GM18861 (cell line): ENCODE measurements at regions not wholly inside any gene's neighbourhood (a gene's known extent, or its start where the extent isn't known, plus 50 kb on each side); places are given as distances from the start of the nearest gene placed in this dataset.
"Not testable (repeated sequence)": the region's sequence is repeated elsewhere in the genome, so short reads cannot be mapped to it uniquely, and the experiment has no call there.

Experiments used
- ATAC-seq: cut with Tn5 transposase; IDR thresholded peaks from one replicate; pipeline ENCODE4 v1.9.1; 2021; ENCODE audit not compliant: unreplicated experiment

DNA sequence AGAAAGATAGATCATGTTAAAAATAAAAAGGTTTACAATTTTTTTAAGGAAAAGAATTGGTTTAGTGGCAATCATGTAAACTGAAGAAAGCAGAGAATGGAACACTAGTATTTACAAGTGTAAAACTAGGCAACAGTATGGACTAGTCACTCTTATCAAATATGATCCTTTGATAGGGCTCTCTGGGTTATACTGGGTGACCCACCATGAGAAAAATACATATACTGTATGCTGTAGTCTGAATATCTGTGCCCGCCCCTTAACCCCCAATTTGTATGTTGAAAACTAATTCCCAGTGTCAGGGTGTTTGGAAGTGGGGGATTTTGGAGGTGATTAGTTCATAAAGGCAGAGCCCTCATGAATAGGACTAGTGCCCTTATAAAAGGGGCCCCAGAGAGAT, 236.8 kb upstream of the TARS1 start:
- no peak for ATAC-seq

DNA sequence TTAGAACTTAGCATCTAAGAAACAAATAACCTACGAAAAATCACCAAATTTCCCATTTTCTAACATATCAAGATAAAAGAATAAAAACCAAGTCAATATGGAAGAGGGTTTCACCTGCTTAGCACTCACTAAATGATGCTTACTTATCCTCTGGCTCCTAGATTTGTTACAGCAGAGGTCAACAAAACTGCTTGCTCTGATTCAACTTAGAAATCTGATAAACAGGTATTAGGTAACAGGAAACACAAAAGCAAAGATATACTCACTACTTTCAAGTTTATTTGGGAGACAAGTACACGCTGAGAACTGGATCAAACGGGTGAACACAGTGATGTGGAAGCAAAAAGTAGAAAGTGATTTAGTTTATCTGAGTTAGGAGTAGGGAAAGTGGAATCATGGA, 235.7 kb upstream of the TARS1 start:
- ATAC-seq: no peak

DNA sequence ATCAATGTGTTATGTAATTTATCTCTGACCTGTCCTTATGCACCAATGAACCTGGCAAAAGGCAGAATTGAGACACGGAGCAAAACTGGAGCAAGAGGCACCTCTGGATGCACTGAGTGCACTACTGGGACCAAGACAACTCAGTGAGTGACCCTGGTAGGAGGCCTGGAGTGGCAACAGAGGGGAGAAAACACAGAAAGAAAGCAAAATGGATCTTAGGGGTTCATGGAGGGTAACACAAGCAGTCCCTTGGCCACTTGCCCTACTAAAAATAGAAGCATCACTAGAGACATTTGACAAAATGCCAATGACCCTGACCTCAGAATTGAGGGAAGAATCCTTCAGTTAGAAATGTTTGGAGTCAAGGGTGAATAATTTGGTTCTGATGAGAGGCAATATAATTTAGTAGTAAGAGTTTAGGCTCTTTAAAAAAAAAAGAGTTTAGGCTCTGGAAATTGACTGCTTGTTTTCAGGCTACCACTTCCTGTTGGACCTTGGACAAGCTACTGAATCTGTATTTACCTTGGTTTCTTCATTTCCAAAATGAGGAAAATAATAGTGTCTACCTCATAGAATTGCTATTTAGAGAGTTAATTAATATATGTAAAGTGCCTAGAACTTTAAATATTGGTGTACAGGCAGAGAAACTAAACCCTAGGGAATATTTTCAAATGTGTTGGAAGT, 234.9 kb upstream of the TARS1 start:
- ATAC-seq: no peak

DNA sequence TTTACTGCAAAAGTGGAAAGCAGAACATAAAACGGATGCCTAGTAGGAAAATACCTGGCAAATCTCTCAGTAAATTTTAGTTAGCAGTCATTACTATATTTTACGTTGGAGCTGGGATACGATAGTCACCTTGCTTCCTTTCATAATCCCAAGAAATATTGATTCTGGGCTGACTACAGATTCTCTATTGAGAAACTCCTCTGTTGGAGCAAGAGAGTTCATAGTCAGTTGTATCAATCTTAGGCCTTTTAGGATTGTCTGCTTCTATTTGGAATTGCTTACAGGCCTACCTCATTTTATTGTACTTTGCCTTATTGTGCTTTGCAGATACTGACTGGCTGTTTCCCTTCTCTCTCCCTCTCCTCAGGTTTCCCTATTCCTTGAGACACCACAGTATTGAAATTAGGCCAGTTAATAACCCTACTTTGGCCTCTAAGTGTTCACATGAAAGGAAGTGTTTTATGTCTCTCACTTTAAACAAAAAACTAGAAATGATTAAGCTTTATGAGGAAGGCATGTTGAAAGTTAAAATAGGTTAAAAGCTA, 233.7 kb upstream of the TARS1 start:
- ATAC-seq: no peak

DNA sequence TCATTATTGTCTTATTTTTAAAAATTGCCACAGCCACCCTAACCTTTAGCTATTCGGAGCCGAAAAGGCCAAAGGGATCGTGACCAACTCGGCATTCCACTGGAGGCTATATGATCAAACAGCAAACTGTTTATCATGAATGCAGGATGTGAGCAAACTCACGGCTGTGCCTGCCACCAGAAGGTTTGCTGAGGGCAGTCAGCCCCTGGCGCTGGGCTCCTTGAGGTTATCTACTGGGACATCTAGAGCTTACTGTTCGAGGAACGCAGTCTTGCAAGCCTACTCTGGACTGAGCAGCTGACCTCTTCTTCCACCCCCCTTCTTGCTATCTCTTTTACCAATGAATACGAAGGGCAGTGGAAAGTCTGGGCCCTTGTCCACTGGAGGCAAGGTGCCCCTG, 231.5 kb upstream of the TARS1 start:
- ATAC-seq: no peak

DNA sequence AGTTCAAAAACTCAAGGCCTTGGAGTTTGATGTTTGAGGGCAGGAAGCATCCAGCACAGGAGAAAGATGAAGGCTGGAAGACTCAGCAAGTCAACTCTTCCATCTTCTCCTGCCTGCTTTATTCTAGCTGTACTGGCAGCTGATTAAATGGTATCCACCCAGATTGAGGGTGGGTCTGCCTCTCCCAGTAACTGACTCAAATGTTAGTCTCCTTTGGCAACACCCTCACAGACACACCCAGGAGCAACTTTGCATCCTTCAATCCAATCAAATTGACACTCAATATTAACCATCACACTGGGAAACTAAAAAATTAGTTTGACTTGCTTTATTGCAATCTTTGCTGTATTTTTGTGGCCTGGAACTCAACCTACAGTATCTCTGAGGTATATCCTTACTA, 230.5 kb upstream of the TARS1 start:
- ATAC-seq: not testable (repeated sequence)

DNA sequence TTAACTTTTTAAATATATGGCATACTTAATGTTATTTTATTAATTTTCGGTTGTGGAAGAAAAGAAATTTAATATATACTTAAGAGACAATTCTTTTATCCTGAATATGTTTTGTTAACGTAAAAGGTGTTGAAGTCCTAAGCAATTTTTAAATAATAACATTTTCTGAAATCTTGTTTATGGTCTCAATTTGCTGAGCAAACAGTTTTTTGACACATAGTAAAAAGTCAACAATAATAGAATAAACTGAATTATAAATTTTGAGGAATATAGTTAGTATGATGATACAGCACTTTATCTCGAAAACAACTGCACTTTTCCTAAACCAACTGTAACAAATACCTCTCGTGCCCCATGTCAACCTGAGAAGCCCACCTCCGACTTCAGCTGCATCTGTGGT, 229.8 kb upstream of the TARS1 start:
- no peak for ATAC-seq

DNA sequence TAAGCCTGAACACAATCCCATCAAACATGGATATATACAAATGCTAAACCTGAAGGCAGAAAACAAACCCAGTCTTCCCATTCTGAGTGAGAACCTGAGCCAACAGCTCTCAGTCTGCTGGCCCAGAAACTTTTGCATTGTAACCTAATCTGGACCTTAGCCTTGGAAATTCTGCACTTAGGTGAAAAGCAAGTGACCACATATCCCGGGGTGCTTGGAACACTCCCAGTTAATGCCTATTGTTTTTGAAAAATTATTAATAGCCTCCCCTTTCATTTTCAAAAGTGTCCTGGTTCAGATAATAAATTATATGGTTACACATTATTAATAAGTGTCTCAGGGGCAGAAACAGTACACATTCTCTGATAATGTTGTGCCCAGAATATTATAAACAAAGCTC, 228.3 kb upstream of the TARS1 start:
- no peak for ATAC-seq

DNA sequence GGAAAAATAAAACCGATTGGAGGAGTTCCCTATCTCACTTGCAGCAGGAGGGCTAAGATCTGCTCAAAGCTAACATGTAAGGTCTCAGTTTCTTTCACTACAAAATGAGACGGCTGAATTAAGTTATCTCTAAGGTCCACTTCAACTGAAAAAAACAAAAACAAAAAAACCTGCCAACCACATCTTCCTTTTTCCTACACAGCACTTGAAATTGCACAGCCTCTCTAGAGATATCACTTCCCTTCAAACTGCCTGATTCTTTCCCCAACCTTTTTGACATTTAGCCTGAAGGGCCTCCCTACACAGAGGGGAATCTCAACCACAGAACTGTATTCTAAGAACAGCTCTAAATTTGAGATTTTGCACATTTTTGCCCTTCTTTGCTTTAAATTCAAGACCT, 227.9 kb upstream of the TARS1 start:
- ATAC-seq: no peak

DNA sequence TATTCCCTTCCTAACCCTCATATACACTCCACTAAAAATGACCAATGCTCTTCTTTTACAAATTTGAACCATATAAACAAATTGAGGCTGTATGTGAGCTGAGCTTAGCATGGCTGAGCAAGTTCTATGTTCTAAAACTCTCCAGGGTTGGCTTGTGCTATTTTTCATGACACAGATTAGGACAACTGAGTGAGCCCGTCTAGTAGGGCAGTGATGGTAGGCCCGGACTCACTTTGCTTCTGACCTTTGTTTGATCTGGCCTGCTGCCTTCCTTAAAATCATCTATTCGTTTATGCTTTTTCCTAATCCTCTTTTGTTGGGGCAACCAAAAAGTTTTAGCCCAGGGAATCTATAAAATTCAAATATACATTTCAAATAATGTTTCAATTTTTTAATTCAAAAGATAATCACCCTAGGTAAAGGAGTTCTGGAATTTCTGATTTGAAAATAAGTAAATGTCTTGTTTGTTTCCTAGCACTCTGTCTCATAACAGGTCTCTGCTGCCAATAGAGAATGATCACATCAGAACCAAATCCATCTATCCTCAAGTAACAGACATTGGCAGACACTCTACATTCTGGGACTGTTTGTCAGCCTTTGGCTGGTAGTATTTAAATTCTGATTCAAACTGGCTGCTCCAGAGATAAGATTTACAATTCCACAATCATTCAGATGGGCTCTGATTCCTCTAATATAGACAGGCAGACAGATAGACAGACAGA, 217.0 kb upstream of the TARS1 start:
- ATAC-seq: no peak

DNA sequence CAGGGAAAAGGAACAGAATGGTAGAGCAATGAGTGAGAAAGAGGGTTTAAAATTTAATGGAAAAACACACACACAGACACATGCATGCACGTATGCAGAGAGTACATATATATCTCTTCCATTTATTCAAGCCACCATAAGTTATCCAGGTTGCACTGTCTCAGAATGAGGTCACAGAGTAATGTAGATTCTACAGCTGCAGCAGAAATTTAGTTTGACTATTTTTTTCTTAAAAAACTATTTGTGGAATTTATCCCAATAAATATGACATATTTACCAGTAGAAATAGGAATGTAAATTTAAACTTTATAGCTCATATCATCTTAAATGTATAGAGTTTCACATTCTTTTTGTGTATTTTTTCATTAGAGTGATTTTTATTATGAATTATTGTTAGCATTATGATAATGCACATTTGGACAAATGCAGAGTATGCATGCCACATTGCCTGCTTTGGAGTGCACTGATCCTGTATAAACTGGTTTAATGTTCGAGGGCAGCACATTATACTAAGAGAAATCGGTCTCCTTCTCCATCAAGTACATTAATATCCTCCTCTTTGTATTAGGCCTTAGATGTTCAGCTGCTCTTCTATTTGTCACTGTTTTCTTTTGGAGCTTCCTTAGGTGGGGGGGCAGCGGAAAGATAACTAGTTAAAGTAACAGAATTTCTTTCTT, 216.3 kb upstream of the TARS1 start:
- ATAC-seq: no peak

DNA sequence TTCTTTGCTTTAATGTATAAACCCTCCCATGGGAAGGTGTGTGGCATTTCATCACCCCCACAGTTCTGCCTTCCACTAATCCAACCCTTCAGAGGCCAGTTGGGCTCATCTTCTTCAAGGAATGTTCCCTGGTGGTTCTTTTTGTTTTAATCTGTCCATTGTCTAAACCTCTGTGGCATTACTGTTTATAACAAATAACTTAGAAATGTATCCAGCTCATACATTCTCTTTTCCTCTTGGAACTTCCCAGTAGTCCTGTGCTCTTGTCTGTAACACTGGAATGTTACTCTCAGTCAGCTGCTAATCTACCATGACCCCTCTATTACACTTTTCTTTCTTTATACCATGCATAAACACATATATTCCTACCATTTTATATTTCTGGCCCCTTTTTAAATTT, 213.5 kb upstream of the TARS1 start:
- no peak for ATAC-seq

DNA sequence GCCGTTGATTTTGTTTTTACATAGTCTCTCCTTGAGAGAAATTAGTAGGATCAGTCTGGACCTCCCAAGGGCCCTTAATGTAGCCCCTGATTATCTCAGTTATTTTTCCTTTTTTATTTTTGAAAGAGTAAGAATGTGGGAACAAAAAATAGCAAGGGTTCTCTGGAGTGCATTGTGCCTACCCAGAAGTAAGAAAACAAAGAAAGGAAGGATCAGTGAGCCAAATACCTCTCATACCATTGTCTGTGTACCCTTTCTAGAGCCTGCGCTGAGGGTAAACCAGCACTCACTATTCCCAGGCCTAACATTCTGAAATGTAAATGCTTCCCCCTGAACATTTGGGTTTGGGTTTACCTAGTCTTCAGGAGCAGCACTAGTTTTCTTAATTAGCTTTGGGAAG, 213.0 kb upstream of the TARS1 start:
- ATAC-seq: no peak

DNA sequence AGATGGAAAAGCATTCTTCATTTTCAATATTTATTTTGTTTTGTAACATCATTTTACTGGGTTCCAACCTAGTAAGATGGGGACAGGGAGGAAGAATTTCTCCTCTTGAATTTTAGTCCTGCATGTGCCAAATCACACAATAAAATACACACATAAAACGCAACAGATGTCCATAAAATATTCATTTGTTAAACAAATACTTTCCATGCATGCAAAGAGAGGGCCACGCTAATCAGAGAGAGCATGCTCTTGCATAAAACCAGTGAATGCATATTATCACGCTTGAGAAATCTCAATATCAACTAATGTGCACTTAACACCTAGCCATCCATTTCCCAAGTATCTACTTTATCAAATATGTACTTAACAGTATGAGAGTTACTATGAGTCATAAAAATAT, 212.6 kb upstream of the TARS1 start:
- no peak for ATAC-seq

DNA sequence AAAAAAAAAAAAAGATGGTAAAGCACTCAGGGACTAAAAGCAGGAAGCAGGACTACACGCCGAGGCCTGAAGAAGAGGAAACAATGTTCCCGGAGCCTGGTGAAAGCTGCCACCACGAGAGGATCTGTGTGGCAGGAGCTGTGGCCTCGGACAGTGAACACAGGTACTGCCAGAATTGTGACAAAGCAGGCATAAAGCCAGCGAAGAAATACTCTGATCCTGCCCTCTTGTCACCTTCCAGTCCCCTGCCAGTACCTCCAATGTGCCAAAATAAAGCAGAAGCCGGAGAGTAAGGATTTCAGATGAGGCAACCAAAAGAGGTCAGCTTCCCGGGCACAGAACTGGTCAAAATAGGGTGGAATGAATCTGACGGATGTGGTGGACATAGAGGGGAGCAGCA, 211.5 kb upstream of the TARS1 start:
- no peak for ATAC-seq

DNA sequence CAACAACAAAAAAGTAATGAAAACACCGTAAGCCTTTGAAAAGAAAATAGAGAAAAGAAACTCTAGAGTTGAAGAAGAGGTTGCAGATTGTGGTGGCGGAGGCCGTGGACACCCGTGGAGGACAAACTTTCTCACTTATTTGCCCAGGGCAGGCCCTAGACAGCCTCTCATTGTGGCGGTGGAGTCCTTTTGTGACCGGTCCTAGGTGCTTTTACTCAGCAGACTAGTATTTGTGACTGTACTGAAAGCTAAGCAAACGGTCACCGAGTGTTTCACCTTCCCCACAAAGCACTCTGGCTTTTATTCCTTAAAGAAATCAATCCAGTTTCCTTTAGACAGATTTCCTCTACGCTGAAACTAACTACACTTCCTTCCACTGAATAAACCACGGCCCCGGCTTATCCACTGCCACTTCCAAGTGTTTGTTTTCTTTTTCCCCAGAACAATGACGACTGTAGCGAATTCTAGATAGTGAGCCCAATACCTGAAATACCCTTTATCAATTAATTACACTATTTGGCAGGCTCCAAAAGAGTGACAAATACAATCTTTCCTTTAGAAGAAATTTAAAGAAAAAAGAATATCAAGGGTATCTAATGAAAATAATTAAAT, 210.2 kb upstream of the TARS1 start:
- no peak for ATAC-seq

DNA sequence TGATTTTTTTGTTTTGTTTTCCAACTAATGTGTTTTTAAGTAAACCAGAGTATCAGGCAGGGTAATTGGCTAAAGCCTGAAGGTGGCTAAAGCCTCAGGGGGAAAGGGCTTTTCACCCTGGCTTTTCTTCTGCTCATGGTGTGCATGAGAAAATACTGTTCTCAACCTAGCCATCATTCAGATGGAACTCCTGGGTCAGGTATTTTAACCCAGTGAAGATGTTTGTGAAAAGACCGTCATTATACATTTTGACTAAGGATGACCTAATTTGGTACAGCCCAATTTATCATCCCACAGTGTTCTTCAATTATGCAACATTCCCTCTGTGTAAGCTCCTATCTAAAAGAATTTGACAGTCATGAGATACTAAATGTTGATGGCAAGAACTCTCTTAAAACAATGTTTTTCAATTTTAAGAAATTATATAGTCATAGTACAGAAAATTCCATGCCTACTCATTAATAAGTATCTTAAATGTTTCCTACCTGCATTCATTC, 209.5 kb upstream of the TARS1 start:
- ATAC-seq: no peak

DNA sequence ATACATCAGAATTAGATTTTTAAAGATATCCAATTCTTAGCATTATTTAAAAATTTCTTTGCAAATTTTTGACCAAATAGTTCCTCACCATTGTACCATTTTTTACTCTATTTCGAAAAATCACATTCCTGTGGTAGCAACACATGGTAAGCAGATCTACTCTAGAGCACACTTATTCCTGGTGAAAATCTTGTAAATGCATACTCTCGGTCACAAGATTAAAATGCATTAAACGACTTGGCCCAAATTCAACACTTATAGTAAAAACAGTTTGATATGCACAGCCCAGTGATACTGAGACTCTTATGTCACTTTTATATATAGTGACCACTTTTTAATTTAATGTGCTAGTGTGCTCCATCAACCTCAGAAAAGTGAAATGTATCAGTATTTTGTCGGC, 208.8 kb upstream of the TARS1 start:
- ATAC-seq: no peak

DNA sequence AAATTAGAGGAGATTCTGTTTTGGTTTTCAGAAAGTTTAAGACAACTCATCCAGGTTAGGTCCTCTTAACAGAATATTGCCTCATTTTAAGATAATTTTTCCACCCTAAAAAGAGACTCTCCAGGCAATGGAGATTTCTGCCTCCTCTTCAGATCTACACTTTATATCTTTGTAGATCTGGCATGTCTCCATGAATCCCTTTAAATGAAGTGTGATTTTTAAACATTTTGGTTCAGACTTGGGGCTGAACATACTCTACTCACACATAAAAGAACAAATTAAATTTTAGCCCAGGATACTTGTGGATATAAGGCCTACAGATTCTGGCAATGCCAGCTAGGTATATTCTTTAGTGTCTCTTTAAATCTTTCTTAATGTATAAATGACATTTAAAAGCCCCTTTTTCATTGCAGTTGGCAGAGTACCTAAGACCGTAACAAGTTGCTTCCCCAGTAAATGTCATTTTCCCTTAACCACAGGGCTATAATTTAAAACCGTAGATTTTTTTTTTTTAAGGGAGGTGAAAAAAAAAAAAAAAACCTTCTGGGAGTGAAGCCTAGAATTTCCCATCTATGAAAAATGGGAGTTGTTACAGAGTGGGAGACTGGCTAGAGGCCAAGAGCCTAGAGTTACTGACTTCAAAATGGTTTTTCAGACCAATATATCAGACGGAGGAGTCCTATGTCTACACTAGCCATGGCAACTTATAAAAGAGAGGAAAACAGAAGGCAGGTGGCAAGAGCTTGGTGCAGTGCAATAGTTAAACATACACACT, 207.8 kb upstream of the TARS1 start:
- no peak for ATAC-seq

DNA sequence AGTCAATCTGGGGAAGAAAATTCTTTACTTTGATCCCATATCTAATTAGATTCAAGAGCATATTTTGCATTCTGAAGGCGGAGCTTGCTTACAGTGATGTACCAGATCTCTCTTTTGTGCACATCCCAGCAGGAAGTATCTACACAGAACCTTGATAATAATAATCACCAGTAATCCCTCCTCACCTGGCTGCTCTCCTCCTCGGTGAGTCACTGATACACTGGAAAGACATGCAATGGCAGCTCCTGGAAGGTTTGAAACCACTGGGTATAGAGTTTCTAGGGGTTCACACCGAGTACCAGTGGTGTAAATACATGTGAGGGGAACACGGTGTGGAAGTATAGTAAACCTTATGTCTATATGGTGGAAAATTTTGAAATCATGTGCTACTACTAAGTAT, 205.5 kb upstream of the TARS1 start:
- ATAC-seq: no peak

DNA sequence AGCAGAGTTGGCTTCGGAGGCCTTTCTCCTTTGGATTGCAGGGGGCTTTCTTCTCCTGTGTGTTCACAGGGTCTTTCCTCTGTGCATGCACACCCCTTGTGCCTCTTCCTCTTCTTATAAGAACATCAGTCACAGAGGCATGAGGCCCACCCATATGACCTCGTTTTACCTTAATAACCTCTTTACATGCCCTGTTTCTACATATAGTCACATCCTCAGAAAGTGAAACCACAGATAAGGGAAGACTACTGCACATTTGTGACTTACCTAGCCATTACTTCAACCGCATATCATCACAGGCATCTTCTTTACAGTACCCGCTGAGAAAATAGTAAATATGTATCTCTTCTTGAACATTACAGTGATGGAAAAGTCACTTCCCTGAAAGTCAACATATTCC, 204.9 kb upstream of the TARS1 start:
- ATAC-seq: no peak
